ENCODE measurements at regions not wholly inside any gene's neighbourhood (a gene's known extent, or its start where the extent isn't known, plus 50 kb on each side); places are given as distances from the start of the nearest gene placed in this dataset.

GRCh38 chr6:15145821-15146220 is 100.0 kb upstream of the JARID2 start:
- H3K27me3 ChIP-seq = no peaks in the 10 kb centered on the region
- intact Hi-C loops (cut with DNase I) = no loop called here
- no peak overlapping the region for H3K27ac ChIP-seq
- no peaks in the 10 kb centered on the region for H3K36me3 ChIP-seq
- H3K9me3 ChIP-seq = no peaks in the 10 kb centered on the region
- no peak for TF ChIP-seq CTCF (IDR thresholded peaks at IDR 0.05)
- no peak for TF ChIP-seq POLR2A (IDR thresholded peaks at IDR 0.05)
- TF ChIP-seq POLR2AphosphoS5 (IDR thresholded peaks at IDR 0.05; ENCODE audit: insufficient read depth in 1 of 2, low read depth in 1 of 2) = no peak
- no peak for DNase-seq (ENCODE audit: extremely low spot score in 2 of 2)
- peaks cover 7% of the 10 kb centered on the region for H3K4me1 ChIP-seq
- no peak overlapping the region for H3K4me3 ChIP-seq

GRCh38 chr6:15147827-15148226 is 98.0 kb upstream of the JARID2 start:
- H3K27me3 ChIP-seq = no peaks in the 10 kb centered on the region
- no peak overlapping the region for H3K4me3 ChIP-seq
- H3K9me3 ChIP-seq = no peaks in the 10 kb centered on the region
- intact Hi-C loops (cut with DNase I) = no loop called here
- DNase-seq (ENCODE audit: extremely low spot score in 2 of 2) = no peak
- H3K36me3 ChIP-seq = no peaks in the 10 kb centered on the region
- H3K4me1 ChIP-seq = peaks cover 7% of the 10 kb centered on the region
- TF ChIP-seq POLR2AphosphoS5 (IDR thresholded peaks at IDR 0.05; ENCODE audit: insufficient read depth in 1 of 2, low read depth in 1 of 2) (no peak), POLR2A (IDR thresholded peaks at IDR 0.05) (no peak), CTCF (IDR thresholded peaks at IDR 0.05) (no peak)
- no peak overlapping the region for H3K27ac ChIP-seq

GRCh38 chr6:15148356-15148946 is 97.4 kb upstream of the JARID2 start:
- intact Hi-C loops (cut with DNase I) = no loop called here

GRCh38 chr6:15150207-15150606 is 95.7 kb upstream of the JARID2 start:
- intact Hi-C loops (cut with DNase I) = no loop called here

More at GRCh38 chr6:15148356-15148946, 97.4 kb upstream of the JARID2 start:
- Histone ChIP-seq H3K27me3 (no peaks in the 10 kb centered on the region), H3K4me3 (no peak overlapping the region), H3K4me1 (peaks cover 7% of the 10 kb centered on the region), H3K36me3 (no peaks in the 10 kb centered on the region), H3K27ac (no peak overlapping the region), H3K9me3 (no peaks in the 10 kb centered on the region)
- no peak for DNase-seq (ENCODE audit: extremely low spot score in 2 of 2)
- TF ChIP-seq POLR2A (IDR thresholded peaks at IDR 0.05) = no peak
- no peak for TF ChIP-seq CTCF (IDR thresholded peaks at IDR 0.05)
- TF ChIP-seq POLR2AphosphoS5 (IDR thresholded peaks at IDR 0.05; ENCODE audit: insufficient read depth in 1 of 2, low read depth in 1 of 2) = peak in 1 of 2 donors; percentile 45

More at GRCh38 chr6:15150207-15150606, 95.7 kb upstream of the JARID2 start:
- TF ChIP-seq CTCF (IDR thresholded peaks at IDR 0.05) = no peak
- TF ChIP-seq POLR2AphosphoS5 (IDR thresholded peaks at IDR 0.05; ENCODE audit: insufficient read depth in 1 of 2, low read depth in 1 of 2) = no peak
- TF ChIP-seq POLR2A (IDR thresholded peaks at IDR 0.05) = no peak
- Histone ChIP-seq H3K36me3 (no peaks in the 10 kb centered on the region), H3K9me3 (no peaks in the 10 kb centered on the region), H3K27me3 (no peaks in the 10 kb centered on the region), H3K4me1 (peaks cover 7% of the 10 kb centered on the region), H3K4me3 (no peak overlapping the region), H3K27ac (no peak overlapping the region)
- DNase-seq (ENCODE audit: extremely low spot score in 2 of 2) = no peak
